Muscle of leg (tissue), 3 donors: ENCODE measurements at regions not wholly inside any gene's neighbourhood (a gene's known extent, or its start where the extent isn't known, plus 50 kb on each side); places are given as distances from the start of the nearest gene placed in this dataset.
A peak's percentile ranks its signal among the peaks of the same experiment; 100 is the strongest.
"Not testable (repeated sequence)": the region's sequence is repeated elsewhere in the genome, so short reads cannot be mapped to it uniquely, and the experiment has no call there.

Experiments used
- DNase-seq: peaks from one replicate; pipeline ENCODE4 v3.0.0; 2013
- H3K27ac ChIP-seq: one replicate; pipeline ENCODE4 v1.5.1; 2013; ENCODE audit warnings: mild to moderate bottlenecking, low read length, control low read depth
- H3K27me3 ChIP-seq: one replicate; pipeline ENCODE4 v1.6.1; 2013; ENCODE audit warnings: low read length; ENCODE audit not compliant: control insufficient read depth, insufficient read depth
- H3K36me3 ChIP-seq: one replicate; pipeline ENCODE4 v1.6.1; 2013; ENCODE audit warnings: low read length; ENCODE audit not compliant: control insufficient read depth, insufficient read depth
- H3K4me1 ChIP-seq: one replicate; pipeline ENCODE4 v1.6.1; 2013; ENCODE audit warnings: low read length; ENCODE audit not compliant: control insufficient read depth, insufficient read depth
- H3K4me3 ChIP-seq: one replicate; pipeline ENCODE4 v1.5.1; 2013; ENCODE audit warnings: low read length, control low read depth
- H3K9me3 ChIP-seq: replicated peaks from 2 replicates; pipeline ENCODE4 v1.6.1; 2013; ENCODE audit warnings: low read depth, low read length; ENCODE audit not compliant: control insufficient read depth
- WGBS: methylation state at CpG from one replicate; pipeline ENCODE4 v1.1.5; 2013; ENCODE audit warnings: missing lambda C conversion rate; ENCODE audit not compliant: insufficient coverage; 5-methylcytosine and 5-hydroxymethylcytosine counted together

DNA sequence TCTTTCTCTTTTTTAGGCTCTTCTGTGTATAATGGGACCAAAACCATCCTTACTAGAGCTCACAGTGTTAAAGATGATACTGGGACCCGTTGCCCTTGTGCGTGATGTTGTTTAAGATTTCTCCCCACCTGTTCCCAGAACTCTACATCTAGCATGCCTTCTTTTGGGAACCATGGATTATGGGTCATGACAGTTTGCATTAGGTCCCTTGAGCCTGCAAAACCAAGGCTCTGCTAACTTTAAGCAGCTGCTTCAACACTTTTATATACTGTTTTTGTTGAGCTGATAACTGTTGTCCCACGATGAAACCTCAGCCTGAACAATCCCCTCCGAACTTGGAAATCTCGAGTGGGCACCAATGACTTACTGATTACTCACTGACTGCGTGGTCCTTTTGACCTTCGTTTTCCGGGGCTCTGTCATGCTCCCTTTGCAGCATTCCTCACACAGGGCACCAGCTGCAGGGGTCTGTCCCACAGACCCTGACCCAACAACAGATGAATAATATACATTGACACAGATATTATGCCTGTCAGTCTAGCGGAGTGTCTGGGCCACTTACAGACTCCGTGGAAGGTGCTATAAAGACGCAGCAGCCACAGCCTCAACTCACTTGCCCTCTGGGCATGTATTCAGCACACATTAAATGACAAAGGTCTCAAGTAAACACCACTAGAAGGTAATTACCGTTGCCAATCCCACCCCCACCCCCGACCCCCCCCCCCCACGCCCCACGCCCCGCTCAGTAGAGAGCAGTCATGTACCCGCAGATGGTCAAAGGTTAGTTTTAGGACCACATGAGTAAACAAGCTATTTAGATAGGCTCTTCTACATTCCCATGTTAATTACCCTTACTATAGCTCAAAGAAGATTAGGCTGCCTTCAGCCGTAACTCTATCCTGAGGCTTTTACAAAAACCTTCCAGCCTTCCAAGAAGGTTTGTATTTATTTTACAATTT is 162.0 kb upstream of the WDFY3 start:
- H3K9me3 ChIP-seq = no peaks in the 10 kb centered on the region
- peaks cover 9% of the 10 kb centered on the region for H3K4me1 ChIP-seq
- no peaks in the 10 kb centered on the region for H3K36me3 ChIP-seq
- 75% methylated on average over 6 of the region's 18 CpGs for WGBS
- no peak overlapping the region for H3K27ac ChIP-seq
- no peak for DNase-seq
- H3K27me3 ChIP-seq = no peaks in the 10 kb centered on the region
- no peak overlapping the region for H3K4me3 ChIP-seq

- not testable (repeated sequence) for H3K27ac ChIP-seq, H3K4me1 ChIP-seq, H3K4me3 ChIP-seq, H3K9me3 ChIP-seq, H3K27me3 ChIP-seq, H3K36me3 ChIP-seq, DNase-seq
- 67% methylated on average over 3 of the region's 5 CpGs for WGBS
Observed at GRCh38 chr4:85129354-85130125, 163.1 kb upstream of the WDFY3 start.

- Histone ChIP-seq H3K27me3 (no peaks in the 10 kb centered on the region), H3K9me3 (no peaks in the 10 kb centered on the region), H3K27ac (no peak overlapping the region), H3K4me1 (peaks cover 9% of the 10 kb centered on the region), H3K36me3 (no peaks in the 10 kb centered on the region), H3K4me3 (no peak overlapping the region)
- DNase-seq = peak; percentile 25
Observed at GRCh38 chr4:85132117-85132516, 165.6 kb upstream of the WDFY3 start.

DNA sequence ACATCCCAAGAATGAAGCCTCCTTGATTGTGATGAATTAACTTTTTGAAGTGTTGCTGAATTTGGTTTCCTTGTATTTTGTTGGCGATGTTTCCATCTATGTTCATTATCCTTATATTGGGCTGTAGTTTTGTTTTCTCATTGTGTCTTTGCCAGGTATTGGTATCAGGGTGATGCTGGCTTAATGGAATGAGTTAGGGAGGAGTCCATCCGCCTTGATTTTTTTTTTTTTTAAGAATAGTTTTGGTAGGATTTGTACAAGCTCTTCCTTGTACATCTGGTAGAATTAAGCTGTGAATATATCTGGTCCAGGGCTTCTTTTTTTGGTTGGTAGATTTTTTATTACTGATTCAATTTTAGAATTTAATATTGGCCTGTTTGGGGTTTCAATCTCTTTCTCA is 166.1 kb upstream of the WDFY3 start:
- Histone ChIP-seq H3K27me3 (no peaks in the 10 kb centered on the region), H3K4me3 (no peak overlapping the region), H3K4me1 (peaks cover 7% of the 10 kb centered on the region), H3K36me3 (no peaks in the 10 kb centered on the region), H3K9me3 (no peaks in the 10 kb centered on the region), H3K27ac (no peak overlapping the region)
- no peak for DNase-seq
- no CpG with 5 or more reads among the region's 2 CpGs for WGBS

DNA sequence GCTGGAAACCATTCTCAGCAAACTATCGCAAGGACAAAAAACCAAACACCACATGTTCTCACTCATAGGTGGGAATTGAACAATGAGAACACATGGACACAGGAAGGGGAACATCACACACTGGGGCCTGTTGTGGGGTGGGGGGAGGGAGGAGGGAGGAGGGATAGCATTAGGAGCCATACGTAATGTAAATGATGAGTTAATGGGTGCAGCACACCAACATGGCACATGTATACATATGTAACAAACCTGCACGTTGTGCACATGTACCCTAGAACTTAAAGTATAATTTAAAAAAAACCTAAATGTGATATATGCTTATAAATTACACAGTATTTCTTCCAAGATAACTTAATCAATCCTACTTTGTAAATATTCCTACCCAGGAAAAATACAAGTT is 173.3 kb upstream of the WDFY3 start:
- DNase-seq, H3K27me3 ChIP-seq, H3K9me3 ChIP-seq, H3K4me1 ChIP-seq, H3K27ac ChIP-seq, H3K4me3 ChIP-seq, H3K36me3 ChIP-seq: not testable (repeated sequence)
- WGBS = no CpG with 5 or more reads among the region's 3 CpGs

DNA sequence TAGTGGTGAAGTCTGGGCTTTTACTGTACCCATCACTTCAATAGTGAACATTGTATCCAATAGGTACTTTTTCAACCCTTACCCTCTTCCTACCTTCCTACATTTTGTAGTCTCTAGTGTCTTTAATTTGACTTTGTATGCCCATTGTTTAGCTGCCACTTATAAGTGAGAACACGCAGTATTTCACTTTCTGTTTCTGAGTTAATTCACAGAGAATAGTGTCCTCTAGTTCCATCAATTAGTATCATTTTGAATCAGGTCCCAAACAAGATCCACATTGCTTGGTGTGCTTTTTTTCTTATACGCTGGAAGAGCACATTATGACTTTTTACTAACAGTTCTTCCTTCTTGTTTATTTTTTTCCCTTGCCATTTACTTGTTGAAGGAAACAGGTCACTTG is 176.0 kb upstream of the WDFY3 start:
- Histone ChIP-seq H3K4me1 (no peaks in the 10 kb centered on the region), H3K36me3 (no peaks in the 10 kb centered on the region), H3K4me3 (no peak overlapping the region), H3K9me3 (no peaks in the 10 kb centered on the region), H3K27me3 (no peaks in the 10 kb centered on the region), H3K27ac (no peak overlapping the region)
- DNase-seq = no peak
- no CpG with 5 or more reads among the region's 2 CpGs for WGBS

- Histone ChIP-seq H3K27me3 (no peaks in the 10 kb centered on the region), H3K4me1 (peaks cover 10% of the 10 kb centered on the region), H3K9me3 (no peaks in the 10 kb centered on the region), H3K36me3 (no peaks in the 10 kb centered on the region), H3K27ac (no peak overlapping the region), H3K4me3 (no peak overlapping the region)
- DNase-seq = peak; percentile 94
- no CpG with 5 or more reads among the region's 9 CpGs for WGBS
Observed at GRCh38 chr4:85147481-85148076, 181.1 kb upstream of the WDFY3 start.

- Histone ChIP-seq H3K27me3 (no peaks in the 10 kb centered on the region), H3K36me3 (no peaks in the 10 kb centered on the region), H3K27ac (peak overlapping the region; percentile 69), H3K4me1 (peaks cover 15% of the 10 kb centered on the region), H3K4me3 (no peak overlapping the region), H3K9me3 (no peaks in the 10 kb centered on the region)
- no CpG with 5 or more reads among the region's 1 CpG for WGBS
- DNase-seq = peak; percentile 98
Observed at GRCh38 chr4:85149676-85150075, 183.2 kb upstream of the WDFY3 start.

- Histone ChIP-seq H3K4me1 (peaks cover 15% of the 10 kb centered on the region), H3K9me3 (no peaks in the 10 kb centered on the region), H3K4me3 (no peak overlapping the region), H3K36me3 (no peaks in the 10 kb centered on the region), H3K27me3 (no peaks in the 10 kb centered on the region), H3K27ac (peak overlapping the region; percentile 53)
- WGBS = no CpG with 5 or more reads among the region's 1 CpG
- peak; percentile 92 for DNase-seq
Observed at GRCh38 chr4:85151371-85151770, 184.9 kb upstream of the WDFY3 start.

GRCh38 chr4:85151786-85152185 is 185.3 kb upstream of the WDFY3 start:
- H3K27ac ChIP-seq = peak overlapping the region; percentile 44
- H3K36me3 ChIP-seq = no peaks in the 10 kb centered on the region
- DNase-seq = no peak
- H3K4me1 ChIP-seq = peaks cover 15% of the 10 kb centered on the region
- no peak overlapping the region for H3K4me3 ChIP-seq
- H3K9me3 ChIP-seq = no peaks in the 10 kb centered on the region
- H3K27me3 ChIP-seq = no peaks in the 10 kb centered on the region
- WGBS = no CpG with 5 or more reads among the region's 2 CpGs
